ENCODE measurements at regions not wholly inside any gene's neighbourhood (a gene's known extent, or its start where the extent isn't known, plus 50 kb on each side); places are given as distances from the start of the nearest gene placed in this dataset.

DNA sequence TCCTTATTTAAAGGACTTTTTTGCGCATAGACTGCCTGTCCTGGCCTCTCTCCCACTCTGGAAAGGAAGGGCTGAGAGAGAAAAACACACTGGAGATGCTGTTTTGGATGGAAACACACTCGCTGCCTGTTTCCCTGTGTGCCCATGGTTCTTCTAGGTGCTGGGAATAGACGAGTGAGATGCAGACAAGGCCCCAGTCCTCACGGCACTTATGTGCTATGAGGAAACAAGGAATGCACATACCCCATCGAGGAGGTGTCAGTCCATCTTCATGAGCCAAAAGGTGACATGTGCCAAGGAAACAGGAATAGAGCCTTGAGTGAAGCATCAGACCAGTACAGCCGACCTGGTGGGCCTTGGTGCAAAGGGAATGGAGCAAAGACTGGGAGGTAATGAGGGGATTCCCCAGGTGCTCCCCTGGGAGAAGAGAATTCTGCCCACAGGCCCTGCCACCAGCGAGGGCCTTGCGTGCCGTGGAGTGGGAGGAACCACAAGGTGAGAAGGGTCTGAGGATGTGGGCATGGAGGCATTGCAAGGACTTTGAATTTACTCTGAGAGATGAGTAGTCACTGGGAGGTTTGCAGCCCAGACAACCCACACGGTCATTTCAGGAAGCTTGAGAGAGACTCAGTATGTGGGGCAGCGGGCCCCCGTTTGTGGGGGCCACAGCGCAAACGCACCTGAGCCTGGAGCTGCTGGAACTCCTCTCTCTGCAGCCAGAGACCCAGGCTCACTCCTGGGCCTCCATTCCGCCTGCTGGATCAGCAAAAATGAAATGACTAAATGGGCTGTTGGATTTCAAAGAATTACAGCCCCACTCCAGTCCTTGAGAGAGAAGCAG is 197.5 kb upstream of the COPS8 start:
- H3K4me3 ChIP-seq (ENCODE audit: low read depth in 1 of 2, low read length in 2 of 2): no peak overlapping the region
- H3K9me3 ChIP-seq (ENCODE audit: control insufficient read depth in 1 of 2, low read length in 2 of 2): no peaks in the 10 kb centered on the region
- peaks cover 4 to 5% of the 10 kb centered on the region in 2 donors for H3K4me1 ChIP-seq (ENCODE audit: control insufficient read depth in 1 of 2, insufficient read depth in 2 of 2, low read length in 2 of 2)
- H3K36me3 ChIP-seq (ENCODE audit: control insufficient read depth in 1 of 2, insufficient read depth in 2 of 2, low read length in 2 of 2): no peaks in the 10 kb centered on the region
- H3K27me3 ChIP-seq (ENCODE audit: low read depth, low read length): no peaks in the 10 kb centered on the region
- H3K27ac ChIP-seq (ENCODE audit: low read length): peak overlapping the region; percentile 59

- Histone ChIP-seq H3K9me3 (ENCODE audit: control insufficient read depth in 1 of 2, low read length in 2 of 2) (no peaks in the 10 kb centered on the region), H3K4me1 (ENCODE audit: control insufficient read depth in 1 of 2, insufficient read depth in 2 of 2, low read length in 2 of 2) (peaks cover 4 to 5% of the 10 kb centered on the region in 2 donors), H3K36me3 (ENCODE audit: control insufficient read depth in 1 of 2, insufficient read depth in 2 of 2, low read length in 2 of 2) (no peaks in the 10 kb centered on the region), H3K4me3 (ENCODE audit: low read depth in 1 of 2, low read length in 2 of 2) (no peak overlapping the region), H3K27ac (ENCODE audit: low read length) (no peak overlapping the region), H3K27me3 (ENCODE audit: low read depth, low read length) (no peaks in the 10 kb centered on the region)
Observed at GRCh38 chr2:236888794-236889780, 196.6 kb upstream of the COPS8 start.

GRCh38 chr2:236889791-236890704 is 195.6 kb upstream of the COPS8 start:
- Histone ChIP-seq H3K27ac (ENCODE audit: low read length) (no peak overlapping the region), H3K36me3 (ENCODE audit: control insufficient read depth in 1 of 2, insufficient read depth in 2 of 2, low read length in 2 of 2) (no peaks in the 10 kb centered on the region), H3K27me3 (ENCODE audit: low read depth, low read length) (no peaks in the 10 kb centered on the region), H3K4me1 (ENCODE audit: control insufficient read depth in 1 of 2, insufficient read depth in 2 of 2, low read length in 2 of 2) (peaks cover 4 to 5% of the 10 kb centered on the region in 2 donors), H3K9me3 (ENCODE audit: control insufficient read depth in 1 of 2, low read length in 2 of 2) (no peaks in the 10 kb centered on the region), H3K4me3 (ENCODE audit: low read depth in 1 of 2, low read length in 2 of 2) (no peak overlapping the region)

DNA sequence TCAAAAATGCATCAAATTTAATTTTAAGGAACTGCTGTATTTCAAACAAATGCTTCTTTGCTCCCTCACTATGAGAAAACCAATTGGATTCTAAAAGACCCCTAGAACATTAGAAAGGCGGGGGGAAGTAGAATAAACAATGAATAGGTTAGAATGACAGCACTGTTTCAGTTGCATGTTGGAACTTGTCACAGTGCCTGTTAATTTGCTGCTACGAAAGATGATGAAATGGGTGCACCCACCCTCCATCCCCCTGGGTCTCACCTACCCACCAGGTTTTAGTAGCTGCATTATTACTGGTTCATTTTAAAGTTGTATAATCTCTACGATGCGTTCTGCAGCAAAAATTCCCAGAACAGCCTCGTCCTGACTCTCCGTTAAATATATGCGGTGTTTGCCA is 193.0 kb upstream of the COPS8 start:
- H3K4me3 ChIP-seq (ENCODE audit: low read depth in 1 of 2, low read length in 2 of 2): no peak overlapping the region
- H3K9me3 ChIP-seq (ENCODE audit: control insufficient read depth in 1 of 2, low read length in 2 of 2): no peaks in the 10 kb centered on the region
- no peaks in the 10 kb centered on the region for H3K36me3 ChIP-seq (ENCODE audit: control insufficient read depth in 1 of 2, insufficient read depth in 2 of 2, low read length in 2 of 2)
- peaks cover 4 to 5% of the 10 kb centered on the region in 2 donors for H3K4me1 ChIP-seq (ENCODE audit: control insufficient read depth in 1 of 2, insufficient read depth in 2 of 2, low read length in 2 of 2)
- H3K27me3 ChIP-seq (ENCODE audit: low read depth, low read length): no peaks in the 10 kb centered on the region
- no peak overlapping the region for H3K27ac ChIP-seq (ENCODE audit: low read length)

- H3K4me3 ChIP-seq (ENCODE audit: low read depth in 1 of 2, low read length in 2 of 2): no peak overlapping the region
- peaks cover 3% of the 10 kb centered on the region for H3K27me3 ChIP-seq (ENCODE audit: low read depth, low read length)
- H3K9me3 ChIP-seq (ENCODE audit: control insufficient read depth in 1 of 2, low read length in 2 of 2): no peaks in the 10 kb centered on the region
- no peak overlapping the region for H3K27ac ChIP-seq (ENCODE audit: low read length)
- no peaks in the 10 kb centered on the region for H3K36me3 ChIP-seq (ENCODE audit: control insufficient read depth in 1 of 2, insufficient read depth in 2 of 2, low read length in 2 of 2)
- H3K4me1 ChIP-seq (ENCODE audit: control insufficient read depth in 1 of 2, insufficient read depth in 2 of 2, low read length in 2 of 2): no peaks in the 10 kb centered on the region
Observed at GRCh38 chr2:236894791-236895190, 190.9 kb upstream of the COPS8 start.

DNA sequence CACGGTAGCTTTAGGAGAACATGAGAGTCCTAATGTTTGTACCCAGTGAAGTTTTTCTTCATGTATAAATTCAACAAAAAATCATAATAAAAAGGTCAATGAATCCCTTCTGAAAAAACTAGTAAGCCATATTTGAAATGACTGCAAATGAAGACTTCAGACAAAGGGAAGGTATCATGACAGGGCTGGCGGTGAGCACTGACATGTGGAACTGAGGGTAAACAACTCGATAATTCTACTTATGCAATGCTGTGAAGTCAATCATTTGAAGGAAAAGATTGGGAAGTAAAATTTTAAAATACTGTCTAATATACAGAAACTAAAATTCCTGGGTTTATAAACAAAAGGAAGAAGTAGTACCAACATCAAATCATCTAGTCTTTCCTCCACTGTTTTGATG is 190.2 kb upstream of the COPS8 start:
- H3K36me3 ChIP-seq (ENCODE audit: control insufficient read depth in 1 of 2, insufficient read depth in 2 of 2, low read length in 2 of 2): no peaks in the 10 kb centered on the region
- no peak overlapping the region for H3K27ac ChIP-seq (ENCODE audit: low read length)
- H3K4me3 ChIP-seq (ENCODE audit: low read depth in 1 of 2, low read length in 2 of 2): no peak overlapping the region
- peaks cover 3% of the 10 kb centered on the region for H3K27me3 ChIP-seq (ENCODE audit: low read depth, low read length)
- H3K9me3 ChIP-seq (ENCODE audit: control insufficient read depth in 1 of 2, low read length in 2 of 2): no peaks in the 10 kb centered on the region
- H3K4me1 ChIP-seq (ENCODE audit: control insufficient read depth in 1 of 2, insufficient read depth in 2 of 2, low read length in 2 of 2): no peaks in the 10 kb centered on the region

GRCh38 chr2:236896688-236897087 is 189.0 kb upstream of the COPS8 start:
- Histone ChIP-seq H3K27me3 (ENCODE audit: low read depth, low read length) (peaks cover 3% of the 10 kb centered on the region), H3K27ac (ENCODE audit: low read length) (no peak overlapping the region), H3K36me3 (ENCODE audit: control insufficient read depth in 1 of 2, insufficient read depth in 2 of 2, low read length in 2 of 2) (no peaks in the 10 kb centered on the region)

GRCh38 chr2:236899146-236899545 is 186.5 kb upstream of the COPS8 start:
- no peaks in the 10 kb centered on the region for H3K36me3 ChIP-seq (ENCODE audit: control insufficient read depth in 1 of 2, insufficient read depth in 2 of 2, low read length in 2 of 2)
- H3K4me3 ChIP-seq (ENCODE audit: low read depth in 1 of 2, low read length in 2 of 2): no peak overlapping the region
- no peaks in the 10 kb centered on the region for H3K4me1 ChIP-seq (ENCODE audit: control insufficient read depth in 1 of 2, insufficient read depth in 2 of 2, low read length in 2 of 2)
- peaks cover 3% of the 10 kb centered on the region for H3K27me3 ChIP-seq (ENCODE audit: low read depth, low read length)
- H3K27ac ChIP-seq (ENCODE audit: low read length): no peak overlapping the region
- H3K9me3 ChIP-seq (ENCODE audit: control insufficient read depth in 1 of 2, low read length in 2 of 2): no peaks in the 10 kb centered on the region

More at GRCh38 chr2:236896688-236897087, 189.0 kb upstream of the COPS8 start:
- Histone ChIP-seq H3K9me3 (ENCODE audit: control insufficient read depth in 1 of 2, low read length in 2 of 2) (no peaks in the 10 kb centered on the region), H3K4me1 (ENCODE audit: control insufficient read depth in 1 of 2, insufficient read depth in 2 of 2, low read length in 2 of 2) (no peaks in the 10 kb centered on the region), H3K4me3 (ENCODE audit: low read depth in 1 of 2, low read length in 2 of 2) (no peak overlapping the region)

DNA sequence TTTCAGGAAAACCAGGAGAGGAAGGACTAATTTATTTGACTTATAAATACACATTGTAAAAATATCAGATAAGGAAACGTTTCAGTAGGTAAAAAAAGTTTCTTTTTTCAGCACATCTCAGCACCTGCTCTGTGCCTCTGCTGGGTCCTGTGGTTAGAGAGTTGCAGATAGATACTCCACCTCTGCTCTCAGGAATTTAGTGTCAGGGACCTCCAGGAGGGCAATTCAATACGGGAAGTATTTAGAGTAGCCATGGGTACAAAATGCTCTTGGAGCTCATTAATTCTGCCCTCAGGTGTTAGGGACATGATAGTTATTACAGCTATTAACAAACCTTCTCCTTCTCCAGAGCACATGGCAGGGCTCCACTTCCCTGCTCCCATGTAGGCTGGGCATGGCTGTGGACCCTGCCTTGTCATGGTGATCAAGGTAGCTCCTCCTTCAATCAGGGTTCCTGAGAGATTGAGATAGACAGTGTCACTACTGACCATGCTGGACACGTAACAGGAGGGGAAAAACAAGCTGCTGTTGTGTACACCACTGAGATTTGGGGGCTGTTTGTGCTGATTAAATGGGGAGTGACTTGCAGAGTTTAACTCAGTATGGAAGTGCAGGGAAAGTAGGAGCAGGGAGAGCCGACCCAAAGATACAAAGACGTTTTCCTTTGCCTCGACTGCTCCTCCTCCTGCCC is 185.6 kb upstream of the COPS8 start:
- no peaks in the 10 kb centered on the region for H3K4me1 ChIP-seq (ENCODE audit: control insufficient read depth in 1 of 2, insufficient read depth in 2 of 2, low read length in 2 of 2)
- H3K27ac ChIP-seq (ENCODE audit: low read length): no peak overlapping the region
- no peaks in the 10 kb centered on the region for H3K9me3 ChIP-seq (ENCODE audit: control insufficient read depth in 1 of 2, low read length in 2 of 2)

DNA sequence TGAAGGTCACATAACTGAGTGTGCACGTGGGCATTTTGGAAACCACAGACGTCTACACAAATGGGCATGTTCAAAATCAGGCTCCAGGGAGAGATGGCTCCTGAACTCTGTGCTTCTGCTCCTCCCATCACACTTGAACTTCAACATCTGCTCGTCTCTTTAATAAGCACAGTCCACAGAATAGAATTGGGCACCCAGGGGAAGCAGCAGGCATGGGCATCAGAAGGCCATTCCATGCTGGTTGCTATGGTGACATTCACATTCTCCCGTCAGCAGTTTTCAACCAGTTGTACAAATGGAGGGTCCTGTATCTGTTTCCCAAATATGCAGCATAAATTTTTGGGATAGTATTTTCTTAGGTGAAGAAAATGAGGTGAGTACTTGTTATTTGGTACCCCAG is 183.7 kb upstream of the COPS8 start:
- peaks cover 3% of the 10 kb centered on the region for H3K27me3 ChIP-seq (ENCODE audit: low read depth, low read length)
- no peaks in the 10 kb centered on the region for H3K36me3 ChIP-seq (ENCODE audit: control insufficient read depth in 1 of 2, insufficient read depth in 2 of 2, low read length in 2 of 2)
- no peaks in the 10 kb centered on the region for H3K4me1 ChIP-seq (ENCODE audit: control insufficient read depth in 1 of 2, insufficient read depth in 2 of 2, low read length in 2 of 2)
- no peaks in the 10 kb centered on the region for H3K9me3 ChIP-seq (ENCODE audit: control insufficient read depth in 1 of 2, low read length in 2 of 2)
- H3K4me3 ChIP-seq (ENCODE audit: low read depth in 1 of 2, low read length in 2 of 2): no peak overlapping the region
- no peak overlapping the region for H3K27ac ChIP-seq (ENCODE audit: low read length)

More for the DNA sequence above, 185.6 kb upstream of the COPS8 start:
- Histone ChIP-seq H3K4me3 (ENCODE audit: low read depth in 1 of 2, low read length in 2 of 2) (no peak overlapping the region), H3K27me3 (ENCODE audit: low read depth, low read length) (peaks cover 3% of the 10 kb centered on the region), H3K36me3 (ENCODE audit: control insufficient read depth in 1 of 2, insufficient read depth in 2 of 2, low read length in 2 of 2) (no peaks in the 10 kb centered on the region)
